Loucy (cell line): ENCODE measurements at regions not wholly inside any gene's neighbourhood (a gene's known extent, or its start where the extent isn't known, plus 50 kb on each side); places are given as distances from the start of the nearest gene placed in this dataset.

ENCODE experiments used
- H2AFZ ChIP-seq: fragments of 200-600 bp; sonication (generic); 2 replicates; pipeline ENCODE4 v1.6.0; 2016; ENCODE audit warnings: antibody characterized with exemption, mild to moderate bottlenecking, low read length, moderate library complexity
- H3F3A ChIP-seq: fragments of 200-600 bp; 2 replicates; pipeline ENCODE4 v1.6.0; 2016; ENCODE audit warnings: antibody characterized with exemption, low read depth, mild to moderate bottlenecking
- H3K27me3 ChIP-seq: fragments of 200-600 bp; sonication (generic); 2 replicates; pipeline ENCODE4 v1.6.1; 2014; ENCODE audit warnings: low read length, mild to moderate bottlenecking; ENCODE audit not compliant: insufficient read depth, poor library complexity, severe bottlenecking
- H3K36me3 ChIP-seq: fragments of 200-600 bp; sonication (generic); 2 replicates; pipeline ENCODE4 v1.6.1; 2016; ENCODE audit warnings: low read length; ENCODE audit not compliant: insufficient read depth
- H3K4me1 ChIP-seq: fragments of 200-600 bp; sonication (generic); 2 replicates; pipeline ENCODE4 v1.5.1; 2014; ENCODE audit warnings: low read length, mild to moderate bottlenecking; ENCODE audit not compliant: insufficient read depth, poor library complexity, severe bottlenecking
- H3K4me2 ChIP-seq: fragments of 200-600 bp; sonication (generic); 2 replicates; pipeline ENCODE4 v1.6.0; 2014; ENCODE audit warnings: antibody characterized with exemption, low read length, low read depth, mild to moderate bottlenecking; ENCODE audit not compliant: poor library complexity, severe bottlenecking
- H3K4me3 ChIP-seq: fragments of 200-600 bp; sonication (generic); 2 replicates; pipeline ENCODE4 v1.5.1; 2014; ENCODE audit warnings: low read length, mild to moderate bottlenecking, mixed read lengths; ENCODE audit not compliant: poor library complexity, severe bottlenecking
- H3K79me2 ChIP-seq: fragments of 200-600 bp; sonication (generic); 2 replicates; pipeline ENCODE4 v1.6.1; 2014; ENCODE audit warnings: low read length; ENCODE audit not compliant: insufficient read depth
- H3K9ac ChIP-seq: fragments of 200-600 bp; sonication (generic); 2 replicates; pipeline ENCODE4 v1.6.0; 2014; ENCODE audit warnings: mild to moderate bottlenecking, low read depth, low read length, moderate library complexity; ENCODE audit not compliant: poor library complexity, severe bottlenecking
- H3K9me2 ChIP-seq: fragments of 200-600 bp; sonication (generic); replicated peaks from 2 replicates; pipeline ENCODE4 v1.6.1; 2016; ENCODE audit warnings: low read depth, low read length, mixed read lengths
- H3K9me3 ChIP-seq: fragments of 200-600 bp; sonication (generic); 2 replicates; pipeline ENCODE4 v1.6.1; 2014; ENCODE audit warnings: mild to moderate bottlenecking, antibody characterized with exemption, low read length, low read depth; ENCODE audit not compliant: insufficient read depth
- H4K20me1 ChIP-seq: fragments of 200-600 bp; sonication (generic); 2 replicates; pipeline ENCODE4 v1.6.0; 2014; ENCODE audit warnings: antibody characterized with exemption, low read length, mild to moderate bottlenecking; ENCODE audit not compliant: insufficient read depth, poor library complexity, severe bottlenecking
- EZH2phosphoT487 ChIP-seq: fragments of 200-600 bp; IDR thresholded peaks from 2 replicates; pipeline ENCODE4 v1.6.1; 2018; ENCODE audit warnings: antibody characterized with exemption, mild to moderate bottlenecking, moderate library complexity, borderline replicate concordance
- TF ChIP-seq, protein P1 (sequence below): fragments of 200-600 bp; sonication (generic); conservative IDR thresholded peaks from 2 replicates; pipeline ENCODE4 v1.5.1; 2014; ENCODE audit warnings: mild to moderate bottlenecking, antibody characterized with exemption, low read length

DNA sequence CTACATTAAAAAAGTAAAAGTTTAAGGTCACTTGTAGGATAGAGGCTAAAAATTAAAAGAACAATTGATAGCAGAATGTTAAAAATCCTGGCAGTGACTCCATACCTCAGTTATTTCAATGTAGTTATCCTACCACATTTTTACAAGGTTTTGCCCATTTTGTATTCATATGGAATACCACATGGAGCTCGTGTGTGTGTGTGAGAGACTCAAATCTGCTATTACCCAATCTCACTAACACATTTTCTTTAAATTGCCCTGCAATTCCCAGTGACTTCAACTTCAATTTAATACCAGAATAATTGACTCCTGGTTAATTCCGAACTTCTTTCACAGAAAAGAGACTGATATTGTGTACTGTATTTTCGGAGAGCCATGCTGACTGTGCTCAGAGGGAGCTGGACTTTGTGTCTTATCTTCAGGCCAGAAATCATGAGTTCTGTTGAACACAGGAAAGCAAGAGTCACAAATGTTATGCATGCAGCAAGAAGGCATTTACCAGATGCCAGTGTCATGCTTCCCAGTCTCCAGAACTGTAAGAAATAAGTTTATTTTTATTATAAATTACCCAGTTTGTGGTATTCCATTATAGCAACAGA, 529.0 kb upstream of the NECTIN3 start:
- no peaks in the 10 kb centered on the region for H3K79me2 ChIP-seq
- H4K20me1 ChIP-seq: no peaks in the 10 kb centered on the region
- H3K4me2 ChIP-seq: no peak overlapping the region
- no peaks in the 10 kb centered on the region for H3K9me3 ChIP-seq
- H3K9me2 ChIP-seq: no peaks in the 10 kb centered on the region
- no peak overlapping the region for H3K4me3 ChIP-seq
- no peaks in the 10 kb centered on the region for H3K36me3 ChIP-seq
- no peaks in the 10 kb centered on the region for H3F3A ChIP-seq
- no peaks in the 10 kb centered on the region for H3K4me1 ChIP-seq
- no peak for TF ChIP-seq EZH2phosphoT487
- TF ChIP-seq, protein P1, sequence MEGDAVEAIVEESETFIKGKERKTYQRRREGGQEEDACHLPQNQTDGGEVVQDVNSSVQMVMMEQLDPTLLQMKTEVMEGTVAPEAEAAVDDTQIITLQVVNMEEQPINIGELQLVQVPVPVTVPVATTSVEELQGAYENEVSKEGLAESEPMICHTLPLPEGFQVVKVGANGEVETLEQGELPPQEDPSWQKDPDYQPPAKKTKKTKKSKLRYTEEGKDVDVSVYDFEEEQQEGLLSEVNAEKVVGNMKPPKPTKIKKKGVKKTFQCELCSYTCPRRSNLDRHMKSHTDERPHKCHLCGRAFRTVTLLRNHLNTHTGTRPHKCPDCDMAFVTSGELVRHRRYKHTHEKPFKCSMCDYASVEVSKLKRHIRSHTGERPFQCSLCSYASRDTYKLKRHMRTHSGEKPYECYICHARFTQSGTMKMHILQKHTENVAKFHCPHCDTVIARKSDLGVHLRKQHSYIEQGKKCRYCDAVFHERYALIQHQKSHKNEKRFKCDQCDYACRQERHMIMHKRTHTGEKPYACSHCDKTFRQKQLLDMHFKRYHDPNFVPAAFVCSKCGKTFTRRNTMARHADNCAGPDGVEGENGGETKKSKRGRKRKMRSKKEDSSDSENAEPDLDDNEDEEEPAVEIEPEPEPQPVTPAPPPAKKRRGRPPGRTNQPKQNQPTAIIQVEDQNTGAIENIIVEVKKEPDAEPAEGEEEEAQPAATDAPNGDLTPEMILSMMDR: no peak
- no peak overlapping the region for H3K9ac ChIP-seq
- no peak overlapping the region for H2AFZ ChIP-seq
- no peaks in the 10 kb centered on the region for H3K27me3 ChIP-seq

- H3K9me2 ChIP-seq: no peaks in the 10 kb centered on the region
- H3K9ac ChIP-seq: no peak overlapping the region
- TF ChIP-seq, protein P1: no peak
- no peak for TF ChIP-seq EZH2phosphoT487
- no peak overlapping the region for H3K4me2 ChIP-seq
- no peaks in the 10 kb centered on the region for H3K27me3 ChIP-seq
- no peaks in the 10 kb centered on the region for H4K20me1 ChIP-seq
- no peaks in the 10 kb centered on the region for H3K9me3 ChIP-seq
- H3K4me1 ChIP-seq: no peaks in the 10 kb centered on the region
- H2AFZ ChIP-seq: no peak overlapping the region
- no peaks in the 10 kb centered on the region for H3K36me3 ChIP-seq
- no peak overlapping the region for H3K4me3 ChIP-seq
- no peaks in the 10 kb centered on the region for H3K79me2 ChIP-seq
- no peaks in the 10 kb centered on the region for H3F3A ChIP-seq
Observed at GRCh38 chr3:110544730-110545129, 526.9 kb upstream of the NECTIN3 start.

DNA sequence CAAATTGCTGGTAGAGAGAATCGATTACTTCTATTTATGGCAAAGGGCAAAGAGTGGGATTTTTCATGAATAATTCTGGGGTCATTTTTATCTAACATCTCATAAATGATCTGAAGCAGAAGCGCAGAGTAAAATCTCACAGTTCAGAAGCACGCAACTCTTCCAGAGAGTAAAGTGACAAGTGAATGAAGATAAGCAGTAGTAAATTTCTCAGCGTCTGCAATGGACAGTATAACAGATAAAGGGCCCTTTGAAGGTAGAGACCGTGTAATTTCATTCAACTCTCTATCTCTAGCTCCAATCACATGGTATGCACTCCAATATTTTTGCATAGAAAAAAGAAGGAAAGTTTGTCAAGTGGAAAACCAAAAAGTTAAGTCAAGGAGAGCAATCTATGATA, 521.1 kb upstream of the NECTIN3 start:
- Histone ChIP-seq H3K36me3 (no peaks in the 10 kb centered on the region), H3K9me3 (no peaks in the 10 kb centered on the region), H3K9ac (no peak overlapping the region), H3K4me1 (no peaks in the 10 kb centered on the region), H3K9me2 (no peaks in the 10 kb centered on the region), H3K4me3 (no peak overlapping the region), H3K4me2 (no peak overlapping the region), H3F3A (no peaks in the 10 kb centered on the region), H4K20me1 (no peaks in the 10 kb centered on the region), H3K79me2 (no peaks in the 10 kb centered on the region), H2AFZ (no peak overlapping the region), H3K27me3 (no peaks in the 10 kb centered on the region)
- TF ChIP-seq, protein P1: no peak
- no peak for TF ChIP-seq EZH2phosphoT487
